ENCODE measurements at regions not wholly inside any gene's neighbourhood (a gene's known extent, or its start where the extent isn't known, plus 50 kb on each side); places are given as distances from the start of the nearest gene placed in this dataset.

DNA sequence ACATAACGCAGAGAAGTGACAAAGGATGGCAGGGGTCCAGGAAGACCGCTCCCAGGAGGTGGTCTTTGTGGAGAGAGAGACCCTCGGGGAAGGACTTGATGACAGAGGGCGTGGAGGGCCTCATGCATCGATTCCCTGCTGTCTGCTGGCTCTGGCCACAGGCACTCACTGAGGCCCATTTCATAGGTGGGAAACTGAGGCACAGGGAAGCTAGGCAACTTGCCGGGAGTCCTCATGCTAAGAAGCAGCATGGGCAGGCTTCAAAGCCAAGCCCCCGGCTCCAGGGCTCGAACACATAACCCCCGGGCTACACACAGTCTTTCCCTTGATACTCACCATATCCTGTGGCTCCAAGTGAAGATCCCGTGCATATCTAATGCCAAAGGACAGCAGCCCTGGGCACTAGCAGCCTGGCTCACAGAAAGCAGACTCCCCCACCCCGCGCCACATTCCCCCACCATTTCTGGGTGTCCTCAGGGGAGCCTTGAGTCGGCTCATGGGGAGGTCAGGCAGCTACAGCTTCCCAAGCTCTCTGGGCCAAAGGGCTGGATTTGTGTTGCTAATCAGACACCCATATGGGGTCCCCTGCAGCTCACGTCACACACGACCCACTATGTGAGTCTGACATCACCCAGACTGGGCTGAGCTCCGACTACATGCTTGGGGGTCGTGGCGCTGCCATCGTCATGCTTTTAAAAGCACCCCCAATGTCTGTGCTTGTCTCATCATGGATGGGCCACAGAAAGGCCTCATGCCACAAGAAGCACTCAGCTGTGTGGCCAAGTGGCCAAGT lies 130.9 kb upstream of the PMEPA1 start:
- TF ChIP-seq POLR2A (IDR thresholded peaks at IDR 0.05; ENCODE audit: low read depth, low read length) = no peak
- no peak for TF ChIP-seq POLR2AphosphoS5 (IDR thresholded peaks at IDR 0.05; ENCODE audit: low read depth, low read length)
- TF ChIP-seq TAF1 (IDR thresholded peaks at IDR 0.05; ENCODE audit: low read depth, low read length) = no peak
- TF ChIP-seq POU2F2 (IDR thresholded peaks at IDR 0.05; ENCODE audit: low read depth, low read length) = no peak
- no peak for TF ChIP-seq SPI1 (IDR thresholded peaks at IDR 0.05; ENCODE audit: low read depth, low read length)

All from GM12891 (cell line).